Keratinocyte (primary cell): ENCODE measurements at regions not wholly inside any gene's neighbourhood (a gene's known extent, or its start where the extent isn't known, plus 50 kb on each side); places are given as distances from the start of the nearest gene placed in this dataset.

Source experiments
- EZH2 ChIP-seq: IDR thresholded peaks from one replicate; pipeline ENCODE4 v1.6.1; 2012; ENCODE audit warnings: inconsistent platforms, mild to moderate bottlenecking, low read length, moderate library complexity
- TF ChIP-seq, protein P1 (sequence below), 3 experiments: IDR thresholded peaks in 1 of 3; conservative IDR thresholded peaks in 1 of 3; optimal IDR thresholded peaks in 1 of 3; 2 replicates in 2 of 3; 3 replicates in 1 of 3; pipeline versions ENCODE3 to v1.5.1; 2011; ENCODE audit warnings: low read length in 3 of 3, mild to moderate bottlenecking in 3 of 3, moderate library complexity in 2 of 3, control low read depth in 1 of 3, inconsistent platforms in 1 of 3; ENCODE audit not compliant: insufficient read depth in 2 of 3; ENCODE audit errors: extremely low read depth in 1 of 3

DNA sequence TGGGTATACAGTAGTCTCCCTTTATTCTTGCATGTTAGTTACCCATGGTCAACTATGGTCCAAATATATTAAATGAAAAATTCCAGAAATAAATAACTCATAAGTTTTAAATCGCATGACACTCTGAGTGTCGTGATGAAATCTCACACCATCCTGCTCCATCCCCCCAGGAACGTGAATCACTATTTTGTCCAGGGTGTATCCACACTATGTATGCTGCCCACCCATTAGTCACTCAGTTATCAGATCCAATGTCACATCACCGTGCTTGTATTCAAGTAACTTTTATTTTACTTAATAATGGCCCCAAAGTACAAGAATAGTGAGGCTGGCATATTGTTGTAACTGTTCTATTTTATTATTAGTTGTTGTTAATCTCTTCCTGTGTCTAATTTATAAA lies 115.8 kb upstream of the SERP2 start:
- TF ChIP-seq, protein P1, sequence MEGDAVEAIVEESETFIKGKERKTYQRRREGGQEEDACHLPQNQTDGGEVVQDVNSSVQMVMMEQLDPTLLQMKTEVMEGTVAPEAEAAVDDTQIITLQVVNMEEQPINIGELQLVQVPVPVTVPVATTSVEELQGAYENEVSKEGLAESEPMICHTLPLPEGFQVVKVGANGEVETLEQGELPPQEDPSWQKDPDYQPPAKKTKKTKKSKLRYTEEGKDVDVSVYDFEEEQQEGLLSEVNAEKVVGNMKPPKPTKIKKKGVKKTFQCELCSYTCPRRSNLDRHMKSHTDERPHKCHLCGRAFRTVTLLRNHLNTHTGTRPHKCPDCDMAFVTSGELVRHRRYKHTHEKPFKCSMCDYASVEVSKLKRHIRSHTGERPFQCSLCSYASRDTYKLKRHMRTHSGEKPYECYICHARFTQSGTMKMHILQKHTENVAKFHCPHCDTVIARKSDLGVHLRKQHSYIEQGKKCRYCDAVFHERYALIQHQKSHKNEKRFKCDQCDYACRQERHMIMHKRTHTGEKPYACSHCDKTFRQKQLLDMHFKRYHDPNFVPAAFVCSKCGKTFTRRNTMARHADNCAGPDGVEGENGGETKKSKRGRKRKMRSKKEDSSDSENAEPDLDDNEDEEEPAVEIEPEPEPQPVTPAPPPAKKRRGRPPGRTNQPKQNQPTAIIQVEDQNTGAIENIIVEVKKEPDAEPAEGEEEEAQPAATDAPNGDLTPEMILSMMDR (optimal IDR thresholded peaks at IDR 0.05 in 1 of 3, IDR thresholded peaks at IDR 0.05 in 1 of 3, conservative IDR thresholded peaks at IDR 0.05 in 1 of 3; ENCODE audit: extremely low read depth in 1 of 3, insufficient read depth in 2 of 3, low read length in 3 of 3), result no peak
- TF ChIP-seq EZH2, result no peak
